IMR-90 (cell line): ENCODE measurements at regions not wholly inside any gene's neighbourhood (a gene's known extent, or its start where the extent isn't known, plus 50 kb on each side); places are given as distances from the start of the nearest gene placed in this dataset.

Experiments used
- ATAC-seq: fragments of 200-7000 bp; cut with Tn5 transposase; 2 replicates; pipeline ENCODE4 v1.9.1; 2020; ENCODE audit warnings: low read depth, mild to moderate bottlenecking, moderate library complexity
- BruUV-seq: library from RNA; stranded (reverse); fragments of 400-500 nt; replicated peaks from 2 replicates; lab custom pipeline; 2021; lab: Mats Ljungman, UMichigan
- CTCF ChIA-PET: fragments of 300-600 bp; formaldehyde crosslinking; extraction: SDS; loops from one replicate; lab custom pipeline; 2021; ENCODE audit warnings: antibody characterized with exemption; lab: Yijun Ruan, JAX
- POLR2A ChIA-PET: fragments of 300-600 bp; sonication (Branson Sonifier 250); formaldehyde crosslinking; loops from one replicate; lab custom pipeline; 2022; ENCODE audit warnings: antibody characterized with exemption; ENCODE audit not compliant: unreplicated experiment; lab: Charles Lee
- DNase-seq: peaks from one replicate; pipeline ENCODE4 v3.0.0; 2013
- H2AFZ ChIP-seq: replicated peaks from 2 replicates; pipeline ENCODE3; 2013; ENCODE audit warnings: low read length, mild to moderate bottlenecking; ENCODE audit not compliant: poor library complexity
- H2AK5ac ChIP-seq: 2 replicates; pipeline ENCODE4 v1.6.1; 2013; ENCODE audit warnings: low read depth, low read length, inconsistent platforms
- H2AK9ac ChIP-seq: replicated peaks from 2 replicates; pipeline ENCODE3; 2013; ENCODE audit warnings: mild to moderate bottlenecking, low read depth, low read length, moderate library complexity; ENCODE audit not compliant: poor library complexity
- H2BK120ac ChIP-seq: 2 replicates; pipeline ENCODE4 v1.6.1; 2013; ENCODE audit warnings: low read depth, low read length, inconsistent platforms
- H2BK15ac ChIP-seq: 3 replicates; pipeline ENCODE4 v1.6.1; 2013; ENCODE audit warnings: low read depth, low read length, inconsistent platforms
- H2BK20ac ChIP-seq: 2 replicates; pipeline ENCODE4 v1.6.1; 2013; ENCODE audit warnings: low read depth, mild to moderate bottlenecking, inconsistent platforms, low read length, moderate library complexity
- H2BK5ac ChIP-seq: 2 replicates; pipeline ENCODE4 v1.6.1; 2013; ENCODE audit warnings: mild to moderate bottlenecking, low read depth, low read length, inconsistent platforms; ENCODE audit not compliant: poor library complexity, severe bottlenecking
- H3K14ac ChIP-seq: replicated peaks from 2 replicates; pipeline ENCODE4 v1.6.1; 2013; ENCODE audit warnings: low read depth, low read length, inconsistent platforms
- H3K18ac ChIP-seq: 2 replicates; pipeline ENCODE4 v1.6.1; 2013; ENCODE audit warnings: low read depth, low read length, control low read depth
- H3K23ac ChIP-seq: 2 replicates; pipeline ENCODE4 v1.6.1; 2013; ENCODE audit warnings: low read depth, low read length, inconsistent platforms
- H3K27ac ChIP-seq: 2 replicates; pipeline ENCODE4 v1.5.1; 2013; ENCODE audit warnings: mild to moderate bottlenecking, control low read depth, low read length; ENCODE audit not compliant: insufficient read depth
- H3K27me3 ChIP-seq: 2 replicates; pipeline ENCODE4 v1.6.1; 2013; ENCODE audit warnings: low read length; ENCODE audit not compliant: control insufficient read depth, insufficient read depth
- H3K36me3 ChIP-seq: 2 replicates; pipeline ENCODE4 v1.6.1; 2013; ENCODE audit warnings: low read length, mixed read lengths; ENCODE audit not compliant: control insufficient read depth, insufficient read depth
- H3K4ac ChIP-seq: 2 replicates; pipeline ENCODE4 v1.6.1; 2013; ENCODE audit warnings: low read depth, low read length, inconsistent platforms
- H3K4me1 ChIP-seq: 2 replicates; pipeline ENCODE4 v1.6.1; 2013; ENCODE audit warnings: low read length, mixed read lengths; ENCODE audit not compliant: control insufficient read depth, insufficient read depth
- H3K4me2 ChIP-seq: 2 replicates; pipeline ENCODE4 v1.6.1; 2013; ENCODE audit warnings: low read depth, mild to moderate bottlenecking, control low read depth, low read length, moderate library complexity
- H3K4me3 ChIP-seq: 2 replicates; pipeline ENCODE4 v1.5.1; 2013; ENCODE audit warnings: low read depth, mild to moderate bottlenecking, control low read depth, low read length, moderate library complexity; ENCODE audit not compliant: insufficient read depth
- H3K56ac ChIP-seq: 2 replicates; pipeline ENCODE4 v1.6.1; 2013; ENCODE audit warnings: low read length, inconsistent platforms; ENCODE audit not compliant: insufficient read depth; ENCODE audit errors: extremely low read depth
- H3K79me1 ChIP-seq, 2 experiments: 2 replicates each; pipeline ENCODE4 v1.6.1; 2013; ENCODE audit warnings: low read length in 2 of 2, inconsistent platforms in 1 of 2, low read depth in 1 of 2
- H3K9ac ChIP-seq: 2 replicates; pipeline ENCODE4 v1.6.1; 2013; ENCODE audit warnings: low read depth, low read length, control low read depth
- H3K9me1 ChIP-seq: 2 replicates; pipeline ENCODE4 v1.6.1; 2013; ENCODE audit warnings: low read length, inconsistent platforms; ENCODE audit not compliant: insufficient read depth
- H3K9me3 ChIP-seq: 2 replicates; pipeline ENCODE4 v1.6.1; 2013; ENCODE audit warnings: low read length; ENCODE audit not compliant: control insufficient read depth, insufficient read depth
- H4K20me1 ChIP-seq: 2 replicates; pipeline ENCODE4 v1.6.1; 2013; ENCODE audit warnings: low read length, inconsistent platforms; ENCODE audit not compliant: insufficient read depth
- H4K5ac ChIP-seq: 2 replicates; pipeline ENCODE4 v1.6.1; 2013; ENCODE audit warnings: mild to moderate bottlenecking, low read depth, low read length, control low read depth
- H4K8ac ChIP-seq, 2 experiments: 2 replicates each; pipeline ENCODE4 v1.6.1; 2013; ENCODE audit warnings: low read depth in 2 of 2, low read length in 2 of 2, control low read depth in 1 of 2, inconsistent platforms in 1 of 2
- H4K91ac ChIP-seq: 2 replicates; pipeline ENCODE4 v1.6.1; 2013; ENCODE audit warnings: low read depth, low read length, inconsistent platforms; ENCODE audit not compliant: insufficient read depth
- BHLHE40 ChIP-seq: fragments of 150-350 bp; IDR thresholded peaks from 2 replicates; pipeline ENCODE4 v1.6.1; 2016; ENCODE audit warnings: mild to moderate bottlenecking, low read depth, low read length
- CEBPB ChIP-seq: IDR thresholded peaks from 2 replicates; pipeline ENCODE4 v1.6.1; 2012; ENCODE audit warnings: low read depth, low read length, improper control_type of control experiment
- CHD1 ChIP-seq: IDR thresholded peaks from 2 replicates; pipeline ENCODE4 v1.6.1; 2012; ENCODE audit warnings: low read depth, low read length, improper control_type of control experiment
- FOS ChIP-seq: fragments of 150-350 bp; IDR thresholded peaks from 2 replicates; pipeline ENCODE4 v1.6.1; 2016; ENCODE audit warnings: low read depth, low read length
- MAFK ChIP-seq: IDR thresholded peaks from 2 replicates; pipeline ENCODE4 v1.6.1; 2012; ENCODE audit warnings: low read depth, low read length, improper control_type of control experiment
- MAZ ChIP-seq: IDR thresholded peaks from 2 replicates; pipeline ENCODE4 v1.6.1; 2012; ENCODE audit warnings: low read depth, mild to moderate bottlenecking, low read length, improper control_type of control experiment, moderate library complexity, borderline replicate concordance
- MXI1 ChIP-seq: IDR thresholded peaks from 2 replicates; pipeline ENCODE4 v1.6.1; 2012; ENCODE audit warnings: low read depth, mild to moderate bottlenecking, low read length, moderate library complexity, borderline replicate concordance
- NFE2L2 ChIP-seq: fragments of 150-350 bp; IDR thresholded peaks from 2 replicates; pipeline ENCODE4 v1.6.1; 2016; ENCODE audit warnings: low read depth, mild to moderate bottlenecking, low read length
- POLR2A ChIP-seq: IDR thresholded peaks from 2 replicates; pipeline ENCODE4 v1.6.1; 2012; ENCODE audit warnings: mild to moderate bottlenecking, low read depth, low read length
- RAD21 ChIP-seq: IDR thresholded peaks from 2 replicates; pipeline ENCODE4 v1.6.1; 2012; ENCODE audit warnings: low read length, improper control_type of control experiment
- RCOR1 ChIP-seq: IDR thresholded peaks from 2 replicates; pipeline ENCODE4 v1.6.1; 2012; ENCODE audit warnings: mild to moderate bottlenecking, low read length, improper control_type of control experiment; ENCODE audit not compliant: insufficient replicate concordance
- RFX5 ChIP-seq: IDR thresholded peaks from 2 replicates; pipeline ENCODE4 v1.8.0; 2012; ENCODE audit warnings: low read depth, mild to moderate bottlenecking, low read length, moderate library complexity
- SMC3 ChIP-seq: fragments of 150-350 bp; IDR thresholded peaks from 2 replicates; pipeline ENCODE4 v1.6.1; 2016; ENCODE audit warnings: low read depth, mild to moderate bottlenecking, antibody characterized with exemption, low read length, moderate library complexity
- WGBS, 2 experiments: methylation state at CpG; one replicate each; pipeline versions ENCODE4 v1.1.5 to v1.1.7; 2013; ENCODE audit warnings: missing lambda C conversion rate in 2 of 2; ENCODE audit not compliant: insufficient read length in 1 of 2; ENCODE audit errors: extremely low coverage in 2 of 2; 5-methylcytosine and 5-hydroxymethylcytosine counted together
- dilution Hi-C: fragments of 300-500 bp; cut with HindIII; formaldehyde crosslinking; loops from one replicate; pipeline ENCODE4 v1.14.3; 2018; ENCODE audit warnings: low sequenced_read_pairs; ENCODE audit not compliant: unreplicated experiment
- in situ Hi-C: fragments of 300-500 bp; cut with MboI; formaldehyde crosslinking; loops from 3 replicates; pipeline ENCODE4 v1.14.3; 2019; ENCODE audit warnings: low sequenced_read_pairs, inconsistent platforms, mixed read lengths
- intact Hi-C: fragments of 100-400 bp; cut with micrococcal nuclease; formaldehyde crosslinking; loops from 2 replicates; pipeline ENCODE4 v1.10.0; 2022
- TF ChIP-seq, protein P1 (sequence below): fragments of 150-350 bp; IDR thresholded peaks from 2 replicates; pipeline ENCODE4 v1.6.1; 2017; ENCODE audit warnings: mild to moderate bottlenecking, antibody characterized with exemption, low read length, low read depth
- TF ChIP-seq, protein P2 (sequence below): fragments of 150-350 bp; IDR thresholded peaks from 2 replicates; pipeline ENCODE4 v1.6.1; 2016; ENCODE audit warnings: low read depth, mild to moderate bottlenecking, low read length, moderate library complexity, borderline replicate concordance
- TF ChIP-seq, protein P3 (sequence below): conservative IDR thresholded peaks from 2 replicates; pipeline ENCODE4 v1.5.1; 2012; ENCODE audit warnings: mild to moderate bottlenecking, low read depth, low read length, improper control_type of control experiment

DNA sequence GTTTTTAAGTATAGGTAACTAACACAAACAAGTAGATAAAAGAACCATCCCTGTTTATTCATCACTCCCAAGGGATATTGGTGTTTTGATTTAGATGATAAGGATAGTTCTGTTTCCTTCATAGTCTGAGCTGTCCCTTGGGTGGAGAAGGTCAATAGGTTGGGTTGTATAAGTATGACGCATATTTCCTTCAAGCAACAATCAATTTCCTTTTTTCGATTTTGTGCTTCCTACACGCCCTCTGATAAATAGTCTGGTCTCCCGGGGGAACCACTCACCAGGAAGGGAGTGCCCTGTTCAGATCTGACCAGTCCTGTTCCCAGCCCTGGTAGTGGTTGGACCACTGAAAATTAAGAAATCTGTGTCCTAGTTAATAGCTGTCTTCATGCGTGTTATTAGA is 378.8 kb upstream of the FAR2 start:
- H3K36me3 ChIP-seq = no peaks in the 10 kb centered on the region
- H3K9me1 ChIP-seq = no peaks in the 10 kb centered on the region
- dilution Hi-C loops = no loop called here
- CTCF ChIA-PET = no interaction called here
- no peaks in the 10 kb centered on the region for H3K79me1 ChIP-seq
- no peak overlapping the region for H3K27ac ChIP-seq
- no peak overlapping the region for H3K23ac ChIP-seq
- no peak overlapping the region for H3K4me2 ChIP-seq
- H3K9ac ChIP-seq = no peak overlapping the region
- intact Hi-C loops = no loop called here
- H4K20me1 ChIP-seq = no peaks in the 10 kb centered on the region
- H2BK20ac ChIP-seq = no peak overlapping the region
- H3K4me3 ChIP-seq = no peak overlapping the region
- DNase-seq (no peak), ATAC-seq (no peak)
- no peak overlapping the region for H3K14ac ChIP-seq
- 80% methylated on average over 1 of the region's 5 CpGs; no CpG with 5 or more reads in 1 of the 2 experiments for WGBS, 2 experiments
- no peaks in the 10 kb centered on the region for H3K4me1 ChIP-seq
- no peak overlapping the region for H4K8ac ChIP-seq
- H3K27me3 ChIP-seq = no peaks in the 10 kb centered on the region
- no peak overlapping the region for H2AFZ ChIP-seq
- TF ChIP-seq, protein P1, sequence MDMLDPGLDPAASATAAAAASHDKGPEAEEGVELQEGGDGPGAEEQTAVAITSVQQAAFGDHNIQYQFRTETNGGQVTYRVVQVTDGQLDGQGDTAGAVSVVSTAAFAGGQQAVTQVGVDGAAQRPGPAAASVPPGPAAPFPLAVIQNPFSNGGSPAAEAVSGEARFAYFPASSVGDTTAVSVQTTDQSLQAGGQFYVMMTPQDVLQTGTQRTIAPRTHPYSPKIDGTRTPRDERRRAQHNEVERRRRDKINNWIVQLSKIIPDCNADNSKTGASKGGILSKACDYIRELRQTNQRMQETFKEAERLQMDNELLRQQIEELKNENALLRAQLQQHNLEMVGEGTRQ = no peak
- TF ChIP-seq MXI1 (no peak), RFX5 (no peak), POLR2A (no peak), BHLHE40 (no peak), SMC3 (no peak), CHD1 (no peak), RCOR1 (no peak), NFE2L2 (no peak), MAZ (no peak), CEBPB (no peak), MAFK (no peak), FOS (no peak), RAD21 (no peak)
- TF ChIP-seq, protein P2, sequence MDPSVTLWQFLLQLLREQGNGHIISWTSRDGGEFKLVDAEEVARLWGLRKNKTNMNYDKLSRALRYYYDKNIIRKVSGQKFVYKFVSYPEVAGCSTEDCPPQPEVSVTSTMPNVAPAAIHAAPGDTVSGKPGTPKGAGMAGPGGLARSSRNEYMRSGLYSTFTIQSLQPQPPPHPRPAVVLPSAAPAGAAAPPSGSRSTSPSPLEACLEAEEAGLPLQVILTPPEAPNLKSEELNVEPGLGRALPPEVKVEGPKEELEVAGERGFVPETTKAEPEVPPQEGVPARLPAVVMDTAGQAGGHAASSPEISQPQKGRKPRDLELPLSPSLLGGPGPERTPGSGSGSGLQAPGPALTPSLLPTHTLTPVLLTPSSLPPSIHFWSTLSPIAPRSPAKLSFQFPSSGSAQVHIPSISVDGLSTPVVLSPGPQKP = no peak
- TF ChIP-seq, protein P3, sequence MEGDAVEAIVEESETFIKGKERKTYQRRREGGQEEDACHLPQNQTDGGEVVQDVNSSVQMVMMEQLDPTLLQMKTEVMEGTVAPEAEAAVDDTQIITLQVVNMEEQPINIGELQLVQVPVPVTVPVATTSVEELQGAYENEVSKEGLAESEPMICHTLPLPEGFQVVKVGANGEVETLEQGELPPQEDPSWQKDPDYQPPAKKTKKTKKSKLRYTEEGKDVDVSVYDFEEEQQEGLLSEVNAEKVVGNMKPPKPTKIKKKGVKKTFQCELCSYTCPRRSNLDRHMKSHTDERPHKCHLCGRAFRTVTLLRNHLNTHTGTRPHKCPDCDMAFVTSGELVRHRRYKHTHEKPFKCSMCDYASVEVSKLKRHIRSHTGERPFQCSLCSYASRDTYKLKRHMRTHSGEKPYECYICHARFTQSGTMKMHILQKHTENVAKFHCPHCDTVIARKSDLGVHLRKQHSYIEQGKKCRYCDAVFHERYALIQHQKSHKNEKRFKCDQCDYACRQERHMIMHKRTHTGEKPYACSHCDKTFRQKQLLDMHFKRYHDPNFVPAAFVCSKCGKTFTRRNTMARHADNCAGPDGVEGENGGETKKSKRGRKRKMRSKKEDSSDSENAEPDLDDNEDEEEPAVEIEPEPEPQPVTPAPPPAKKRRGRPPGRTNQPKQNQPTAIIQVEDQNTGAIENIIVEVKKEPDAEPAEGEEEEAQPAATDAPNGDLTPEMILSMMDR = no peak
- in situ Hi-C loops = no loop called here
- H4K91ac ChIP-seq = no peak overlapping the region
- H3K4ac ChIP-seq = no peak overlapping the region
- H2BK15ac ChIP-seq = no peak overlapping the region
- no peaks in the 10 kb centered on the region for H3K9me3 ChIP-seq
- BruUV-seq = no TSS peak
- H2AK5ac ChIP-seq = no peak overlapping the region
- H2AK9ac ChIP-seq = no peak overlapping the region
- no peak overlapping the region for H3K18ac ChIP-seq
- no peak overlapping the region for H3K56ac ChIP-seq
- H2BK120ac ChIP-seq = no peak overlapping the region
- POLR2A ChIA-PET = no interaction called here
- no peak overlapping the region for H2BK5ac ChIP-seq
- H4K5ac ChIP-seq = no peak overlapping the region
